GM18873 (cell line): ENCODE measurements at regions not wholly inside any gene's neighbourhood (a gene's known extent, or its start where the extent isn't known, plus 50 kb on each side); places are given as distances from the start of the nearest gene placed in this dataset.
"Not testable (repeated sequence)": the region's sequence is repeated elsewhere in the genome, so short reads cannot be mapped to it uniquely, and the experiment has no call there.

ENCODE experiments used
- ATAC-seq: cut with Tn5 transposase; IDR thresholded peaks from one replicate; pipeline ENCODE4 v1.9.1; 2021; ENCODE audit warnings: mild to moderate bottlenecking, moderate library complexity, moderate number of reproducible peaks; ENCODE audit not compliant: unreplicated experiment, low FRiP score

- ATAC-seq = no peak
Observed at GRCh38 chr12:93078577-93078976, 149.5 kb upstream of the EEA1 start.

DNA sequence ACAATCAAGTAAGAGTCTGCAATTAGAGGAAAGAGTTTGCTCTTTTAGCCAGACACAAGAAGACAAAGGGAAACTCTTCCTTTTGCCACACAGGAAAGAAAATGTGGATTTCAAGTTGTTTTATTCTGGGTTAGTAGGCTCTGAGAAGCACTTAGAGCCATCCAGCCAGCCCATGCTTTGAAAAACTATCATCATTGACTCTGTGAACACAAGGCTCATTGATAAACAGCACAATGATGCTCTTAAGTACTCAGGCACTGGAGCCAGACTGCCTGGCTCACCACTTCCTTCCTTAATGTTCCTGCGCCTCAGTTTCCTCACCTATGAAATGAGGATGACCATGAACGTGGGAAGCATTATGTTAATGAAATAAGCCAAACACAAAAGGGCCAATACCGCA lies 150.2 kb upstream of the EEA1 start:
- ATAC-seq = no peak

DNA sequence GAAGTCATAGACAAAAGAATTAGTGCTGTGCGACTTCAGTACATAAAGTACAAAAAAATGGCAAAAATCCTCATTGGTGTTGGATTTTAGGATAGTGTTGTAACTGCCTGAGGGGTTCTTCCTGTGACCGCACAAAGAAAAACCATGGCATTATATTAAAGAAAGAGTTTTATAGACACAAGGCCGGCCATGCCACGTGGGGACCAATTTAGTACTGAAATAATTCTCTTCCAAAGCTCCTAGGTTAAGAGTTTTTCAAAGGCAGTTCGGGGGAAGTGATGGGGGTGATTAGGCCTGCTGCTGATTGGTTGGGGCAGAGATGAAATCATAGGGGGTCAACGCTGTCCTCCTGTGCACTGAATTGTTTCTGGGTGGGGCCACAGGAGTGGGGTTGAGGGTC lies 150.9 kb upstream of the EEA1 start:
- ATAC-seq = no peak

DNA sequence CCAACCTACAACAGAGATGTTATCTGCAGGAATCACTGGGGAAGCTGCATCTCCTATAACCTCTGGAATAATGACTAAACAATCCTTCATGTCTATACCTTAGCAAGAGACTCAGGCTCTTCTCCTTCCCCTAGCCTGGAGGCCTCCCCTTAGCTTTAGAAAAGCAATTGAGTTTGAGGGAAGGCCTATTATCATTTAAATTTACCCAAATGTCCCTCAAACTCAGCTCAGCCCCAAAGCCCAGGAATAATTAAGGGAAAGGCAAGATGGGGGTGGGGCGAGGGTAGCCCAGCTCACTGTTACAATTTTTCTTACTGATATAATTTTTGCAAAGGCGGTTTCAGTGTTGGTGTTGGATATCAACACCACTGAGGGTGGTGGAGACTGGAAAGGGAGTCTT lies 151.4 kb upstream of the EEA1 start:
- no peak for ATAC-seq

- ATAC-seq = no peak
Observed at GRCh38 chr12:93080994-93081809, 152.1 kb upstream of the EEA1 start.

DNA sequence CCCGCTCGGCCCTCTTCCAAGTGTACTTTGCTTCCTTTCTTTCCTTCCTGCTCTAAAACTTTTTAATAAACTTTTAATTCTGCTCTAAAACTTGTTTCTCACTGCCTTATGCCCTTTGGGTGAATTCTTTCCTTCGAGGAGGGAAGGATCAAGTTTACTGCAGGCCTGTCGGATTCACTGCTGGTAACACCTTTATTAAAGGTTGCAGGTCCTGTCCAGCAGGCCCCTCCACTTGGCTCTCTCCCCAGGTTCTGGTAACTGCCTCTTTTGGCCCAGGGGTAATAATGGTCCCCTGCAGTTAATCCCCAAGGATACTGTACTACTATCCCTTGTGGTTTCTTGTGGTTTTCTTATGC lies 152.7 kb upstream of the EEA1 start:
- ATAC-seq = no peak

DNA sequence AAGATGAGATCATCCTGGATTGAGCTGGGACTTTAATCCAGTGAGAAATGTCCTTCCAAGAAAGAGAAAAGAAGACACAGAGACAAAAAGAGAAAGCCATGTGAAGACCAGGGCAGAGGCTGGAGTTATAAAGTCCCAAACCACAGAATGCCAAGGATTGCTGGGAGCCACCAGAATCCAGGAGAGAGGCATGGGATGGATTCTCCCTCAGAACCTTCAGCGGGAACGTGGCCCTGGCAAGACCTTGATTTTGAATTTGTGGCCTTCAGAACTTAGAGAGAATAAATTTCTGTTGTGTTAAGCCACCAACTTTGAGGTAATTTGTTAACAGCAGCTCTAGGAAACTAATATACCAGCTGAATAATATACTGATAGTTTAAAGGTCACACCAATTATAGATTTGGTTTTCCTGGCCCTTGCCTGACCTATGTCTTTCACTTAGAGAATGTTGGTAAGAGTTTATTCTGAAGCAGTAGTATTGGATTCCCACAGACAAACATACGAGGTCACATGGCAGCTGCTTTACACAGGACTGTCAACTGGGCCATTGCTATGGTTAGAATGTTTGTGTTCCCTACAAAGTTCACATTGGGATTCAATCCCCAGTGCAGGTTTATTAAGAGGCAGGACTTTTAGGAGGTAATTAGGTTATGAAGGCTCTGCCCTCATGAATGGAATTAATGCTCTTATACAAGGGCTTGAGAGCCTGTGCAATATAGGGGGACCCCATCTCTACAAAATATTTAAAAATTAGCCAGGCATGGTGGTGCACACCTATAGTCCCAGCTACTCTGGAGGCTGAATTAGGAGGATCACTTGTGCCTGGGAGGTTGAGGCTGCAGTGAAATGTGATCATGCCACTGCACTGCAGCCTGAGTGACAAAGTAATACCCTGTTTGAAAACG lies 156.5 kb upstream of the EEA1 start:
- no peak for ATAC-seq

- ATAC-seq = no peak
Observed at GRCh38 chr12:93086288-93086727, 157.2 kb upstream of the EEA1 start.

- no peak for ATAC-seq
Observed at GRCh38 chr12:93087840-93088610, 158.9 kb upstream of the EEA1 start.

DNA sequence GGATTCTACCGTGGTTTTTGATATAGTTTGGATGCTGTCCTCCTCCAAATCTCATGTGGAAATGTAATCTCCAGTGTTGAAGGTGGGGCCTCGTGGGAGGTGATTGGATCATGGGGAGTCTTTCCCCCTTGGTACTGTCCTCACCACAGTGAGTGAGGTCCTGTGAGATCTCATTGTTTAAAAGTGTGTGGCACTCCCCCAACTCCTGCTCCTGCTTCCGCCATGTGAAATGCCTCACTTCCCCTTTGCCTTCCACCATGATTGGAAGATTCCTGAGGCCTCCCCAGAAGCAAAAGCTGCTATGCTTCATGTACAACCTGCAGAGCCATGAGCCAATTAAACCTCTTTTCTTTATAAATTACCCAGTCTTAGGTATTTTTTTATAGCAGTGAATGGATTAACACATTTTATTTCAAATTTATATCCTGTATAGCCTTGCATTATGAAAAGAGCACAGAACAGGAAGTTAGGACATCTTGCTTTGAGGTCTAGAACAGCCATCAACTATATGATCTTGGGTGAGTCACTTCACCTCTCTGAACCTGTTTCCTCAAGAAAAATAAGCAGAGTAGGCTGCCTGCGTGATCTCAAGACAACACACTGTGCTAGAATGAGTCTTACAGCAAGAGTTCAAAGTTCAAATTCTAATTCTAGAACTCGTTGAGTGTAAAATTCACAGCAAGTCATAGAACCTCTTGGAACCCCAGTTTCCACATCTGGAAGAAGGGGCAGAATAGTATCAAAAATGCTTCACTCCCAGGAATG lies 160.9 kb upstream of the EEA1 start:
- ATAC-seq = no peak

GRCh38 chr12:93090731-93091172 lies 161.7 kb upstream of the EEA1 start:
- no peak for ATAC-seq

GRCh38 chr12:93091886-93092648 lies 163.0 kb upstream of the EEA1 start:
- ATAC-seq = no peak

- no peak for ATAC-seq
Observed at GRCh38 chr12:93092649-93092945, 163.5 kb upstream of the EEA1 start.

DNA sequence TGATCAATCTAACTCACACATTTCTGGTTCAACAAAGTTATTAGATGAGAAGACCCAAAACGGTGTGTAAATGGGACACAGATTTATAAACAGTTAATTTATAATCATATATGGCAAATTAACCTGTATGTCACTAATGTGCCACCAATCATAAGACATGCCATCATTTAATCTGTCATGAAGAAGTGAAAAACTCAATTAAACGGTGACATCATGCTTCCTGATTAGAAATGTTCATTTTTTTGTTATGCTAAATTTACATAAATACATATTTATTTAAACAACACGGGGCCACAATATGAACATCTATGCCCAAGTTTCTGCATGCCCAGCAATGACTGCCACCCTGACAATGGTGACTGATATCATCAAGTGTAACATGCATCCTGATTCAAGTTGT lies 164.1 kb upstream of the EEA1 start:
- no peak for ATAC-seq

- ATAC-seq = not testable (repeated sequence)
Observed at GRCh38 chr12:93094222-93094621, 165.1 kb upstream of the EEA1 start.

DNA sequence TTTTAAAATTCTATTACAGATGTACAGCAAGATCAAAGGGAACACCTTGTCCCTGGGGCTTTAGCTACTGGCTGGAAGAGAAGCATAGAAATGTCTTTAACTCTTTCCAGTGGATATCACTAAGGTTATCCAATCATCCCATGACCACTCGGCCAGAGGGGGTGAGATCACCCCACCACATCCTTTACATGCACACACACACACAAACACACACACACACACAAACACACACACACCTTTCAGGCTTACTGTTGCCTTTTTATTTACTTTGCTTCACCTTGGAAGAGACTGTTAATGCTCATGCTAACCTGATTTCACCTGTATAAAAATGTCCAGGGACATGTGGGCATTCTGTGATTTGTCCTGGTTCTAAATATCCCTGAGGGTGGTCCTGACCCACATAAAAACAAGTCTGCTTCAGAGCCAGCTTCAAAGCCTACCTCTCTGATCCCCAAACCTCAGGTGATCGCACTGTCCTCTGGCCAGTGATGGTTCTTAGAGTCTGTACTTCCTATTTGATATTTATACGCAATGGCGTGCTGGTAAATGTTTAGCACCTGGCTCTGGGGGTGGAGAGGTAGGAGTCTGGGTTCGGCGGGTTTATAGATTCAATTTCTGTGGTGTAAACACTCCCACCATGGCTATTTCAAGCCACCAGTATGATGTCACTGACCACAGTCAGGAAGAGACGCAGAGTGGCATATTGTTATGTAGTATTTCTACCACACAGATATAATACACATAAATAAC lies 166.1 kb upstream of the EEA1 start:
- ATAC-seq = peak; percentile 96

GRCh38 chr12:93097417-93097816 lies 168.3 kb upstream of the EEA1 start:
- ATAC-seq = no peak

DNA sequence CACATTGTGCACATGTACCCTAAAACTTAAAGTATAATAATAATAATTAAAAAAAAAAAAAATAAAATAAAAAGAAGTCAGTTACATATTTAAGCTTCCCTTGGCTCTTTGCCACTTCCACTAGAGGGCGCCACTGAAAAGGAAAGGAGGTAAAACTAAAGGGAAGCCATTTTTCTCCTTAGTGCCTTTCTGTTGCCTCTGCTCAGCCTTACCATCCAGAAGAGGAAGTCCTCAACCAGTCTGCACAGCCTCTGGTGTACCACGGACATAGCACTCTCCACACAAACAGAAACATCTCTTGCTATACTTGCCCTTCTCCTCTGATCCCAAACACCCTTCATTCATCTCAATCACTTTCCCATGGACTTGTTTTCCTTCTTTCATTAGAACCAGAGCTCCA lies 169.0 kb upstream of the EEA1 start:
- no peak for ATAC-seq

DNA sequence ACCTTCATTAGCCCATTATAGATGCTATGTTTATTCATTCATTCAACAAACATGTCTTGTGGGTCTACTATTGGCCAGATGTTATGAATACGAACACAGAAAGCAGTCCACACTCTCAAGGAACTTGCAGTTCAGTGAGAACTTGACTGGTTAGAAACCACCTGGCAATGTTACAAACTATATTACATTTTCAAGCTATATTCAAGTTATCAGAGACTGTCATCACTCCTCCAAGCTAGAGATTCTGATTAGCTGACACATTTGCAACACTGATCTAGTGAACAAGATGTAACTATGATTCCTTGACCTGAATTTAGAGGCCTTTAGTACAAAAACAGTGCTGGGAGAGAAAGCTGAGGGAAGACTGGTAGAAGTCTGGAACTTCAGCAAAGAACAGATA lies 170.7 kb upstream of the EEA1 start:
- ATAC-seq = no peak
